MCF 10A (cell line): ENCODE measurements at regions not wholly inside any gene's neighbourhood (a gene's known extent, or its start where the extent isn't known, plus 50 kb on each side); places are given as distances from the start of the nearest gene placed in this dataset.

ENCODE experiments used
- BruUV-seq: library from RNA; stranded (reverse); fragments of 400-500 nt; replicated peaks from 2 replicates; lab custom pipeline; 2021; lab: Mats Ljungman, UMichigan
- CTCF ChIA-PET: fragments of 300-600 bp; sonication (Branson Sonifier 250); formaldehyde crosslinking; extraction: SDS; loops from one replicate; lab custom pipeline; 2021; ENCODE audit warnings: antibody characterized with exemption, inconsistent platforms; lab: Yijun Ruan, JAX
- POLR2A ChIA-PET: fragments of 300-600, 350-650 bp; sonication (Branson Sonifier 250); formaldehyde crosslinking; extraction: SDS; loops from one replicate; lab custom pipeline; 2020; ENCODE audit warnings: antibody characterized with exemption, inconsistent platforms; lab: Yijun Ruan, JAX
- DNase-seq: peaks from one replicate; pipeline ENCODE4 v3.0.0-alpha.2; 2018; ENCODE audit not compliant: unreplicated experiment
- H3K27ac Mint-ChIP-seq: one replicate; pipeline ENCODE4 v1.8.0; 2022; ENCODE audit warnings: mild to moderate bottlenecking, low read depth, mixed read lengths; ENCODE audit not compliant: unreplicated experiment
- H3K27me3 Mint-ChIP-seq: one replicate; pipeline ENCODE4 v1.8.0; 2022; ENCODE audit warnings: mixed read lengths; ENCODE audit not compliant: insufficient read depth, unreplicated experiment
- H3K36me3 Mint-ChIP-seq: one replicate; pipeline ENCODE4 v1.8.0; 2022; ENCODE audit warnings: mild to moderate bottlenecking, moderate library complexity, mixed read lengths; ENCODE audit not compliant: insufficient read depth, unreplicated experiment
- H3K4me1 Mint-ChIP-seq: one replicate; pipeline ENCODE4 v1.8.0; 2022; ENCODE audit warnings: mixed read lengths; ENCODE audit not compliant: insufficient read depth, unreplicated experiment
- H3K4me3 Mint-ChIP-seq: one replicate; pipeline ENCODE4 v1.8.0; 2022; ENCODE audit warnings: mild to moderate bottlenecking, moderate library complexity, mixed read lengths; ENCODE audit not compliant: unreplicated experiment
- H3K9me3 Mint-ChIP-seq: one replicate; pipeline ENCODE4 v1.8.0; 2022; ENCODE audit warnings: mixed read lengths; ENCODE audit not compliant: unreplicated experiment
- intact Hi-C: fragments of 100-400 bp; cut with micrococcal nuclease; formaldehyde crosslinking; loops from 2 replicates; pipeline ENCODE4 v1.14.1; 2022
- TF ChIP-seq, protein P1 (sequence below): fragments of 200-600 bp; IDR thresholded peaks from one replicate; pipeline ENCODE4 v1.8.0; 2022; ENCODE audit warnings: antibody characterized with exemption, mild to moderate bottlenecking; ENCODE audit not compliant: unreplicated experiment

DNA sequence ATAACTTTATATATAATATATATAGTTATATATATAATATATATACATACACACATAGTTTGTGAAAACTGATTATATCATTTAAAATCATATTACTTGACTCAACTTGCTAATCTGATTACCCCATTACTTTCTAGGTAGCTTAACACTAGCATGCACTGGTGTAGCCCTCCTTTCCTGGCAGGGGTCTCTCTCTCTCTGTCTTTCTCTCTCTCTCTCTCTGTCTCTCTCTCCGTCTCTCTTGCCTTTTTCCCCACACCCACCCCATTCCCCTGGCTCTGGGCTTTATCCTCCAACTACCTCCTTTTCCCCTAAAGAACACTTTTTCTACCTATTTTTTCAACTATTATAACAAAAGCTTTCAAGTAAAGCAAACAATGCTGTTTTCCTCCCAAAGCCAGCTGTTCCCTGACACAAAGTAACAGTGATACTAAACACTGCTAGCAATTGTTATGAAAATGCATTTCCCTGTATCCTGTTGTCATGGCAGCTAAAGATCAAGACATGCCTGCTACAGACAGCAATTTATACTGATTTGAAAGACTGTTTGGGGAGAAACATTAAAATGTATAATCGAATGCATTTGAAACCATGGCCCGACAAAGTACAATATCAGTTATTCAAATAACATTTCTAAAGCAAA, 89.4 kb downstream of the CHD9NB start:
- intact Hi-C loops = no loop called here
- ChIA-PET CTCF (interaction anchor here (0.6 to 1.0 kb wide), 3 partner anchors 58 to 744 kb away, joined by 3 read pairs; no protein-coding TSS in a partner anchor), POLR2A (no interaction called here)
- Mint-ChIP-seq H3K36me3 (peaks cover 6% of the 10 kb centered on the region), H3K4me1 (peaks cover 7% of the 10 kb centered on the region), H3K27me3 (no peaks in the 10 kb centered on the region), H3K4me3 (no peak overlapping the region), H3K9me3 (no peaks in the 10 kb centered on the region), H3K27ac (no peak overlapping the region)
- TF ChIP-seq, protein P1, sequence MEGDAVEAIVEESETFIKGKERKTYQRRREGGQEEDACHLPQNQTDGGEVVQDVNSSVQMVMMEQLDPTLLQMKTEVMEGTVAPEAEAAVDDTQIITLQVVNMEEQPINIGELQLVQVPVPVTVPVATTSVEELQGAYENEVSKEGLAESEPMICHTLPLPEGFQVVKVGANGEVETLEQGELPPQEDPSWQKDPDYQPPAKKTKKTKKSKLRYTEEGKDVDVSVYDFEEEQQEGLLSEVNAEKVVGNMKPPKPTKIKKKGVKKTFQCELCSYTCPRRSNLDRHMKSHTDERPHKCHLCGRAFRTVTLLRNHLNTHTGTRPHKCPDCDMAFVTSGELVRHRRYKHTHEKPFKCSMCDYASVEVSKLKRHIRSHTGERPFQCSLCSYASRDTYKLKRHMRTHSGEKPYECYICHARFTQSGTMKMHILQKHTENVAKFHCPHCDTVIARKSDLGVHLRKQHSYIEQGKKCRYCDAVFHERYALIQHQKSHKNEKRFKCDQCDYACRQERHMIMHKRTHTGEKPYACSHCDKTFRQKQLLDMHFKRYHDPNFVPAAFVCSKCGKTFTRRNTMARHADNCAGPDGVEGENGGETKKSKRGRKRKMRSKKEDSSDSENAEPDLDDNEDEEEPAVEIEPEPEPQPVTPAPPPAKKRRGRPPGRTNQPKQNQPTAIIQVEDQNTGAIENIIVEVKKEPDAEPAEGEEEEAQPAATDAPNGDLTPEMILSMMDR = no peak
- no peak for DNase-seq
- no TSS peak for BruUV-seq

DNA sequence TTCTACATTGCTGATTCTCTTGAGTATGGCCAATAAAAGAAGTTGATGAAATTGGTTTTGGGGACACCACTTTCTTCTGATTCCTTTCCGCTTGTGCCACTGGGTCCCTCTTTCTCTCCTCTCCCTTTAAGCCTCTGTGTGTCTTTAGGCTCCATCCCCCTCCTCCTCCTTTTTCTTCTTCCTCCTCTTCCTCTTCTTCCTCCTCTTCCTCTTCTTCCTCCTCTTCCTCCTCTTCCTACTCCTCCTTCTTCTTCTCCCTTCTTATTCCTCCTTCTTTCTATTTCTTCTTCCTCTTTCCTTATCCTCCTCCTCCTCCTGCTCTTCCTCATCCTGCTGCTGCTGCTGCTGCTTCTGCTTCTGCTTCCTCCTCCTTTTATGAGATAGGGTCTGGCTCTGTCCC, 93.7 kb downstream of the CHD9NB start:
- Mint-ChIP-seq H3K36me3 (peaks cover 6% of the 10 kb centered on the region), H3K27ac (no peak overlapping the region), H3K4me1 (peaks cover under 1% of the 10 kb centered on the region), H3K27me3 (no peaks in the 10 kb centered on the region), H3K9me3 (no peaks in the 10 kb centered on the region), H3K4me3 (no peak overlapping the region)
- POLR2A ChIA-PET = no interaction called here
- CTCF ChIA-PET = interaction anchor here (0.6 kb wide), 1 partner anchor 768 kb away, joined by 3 read pairs; no protein-coding TSS in a partner anchor
- BruUV-seq = no TSS peak
- TF ChIP-seq, protein P1 = no peak
- intact Hi-C loops = no loop called here
- DNase-seq = no peak

DNA sequence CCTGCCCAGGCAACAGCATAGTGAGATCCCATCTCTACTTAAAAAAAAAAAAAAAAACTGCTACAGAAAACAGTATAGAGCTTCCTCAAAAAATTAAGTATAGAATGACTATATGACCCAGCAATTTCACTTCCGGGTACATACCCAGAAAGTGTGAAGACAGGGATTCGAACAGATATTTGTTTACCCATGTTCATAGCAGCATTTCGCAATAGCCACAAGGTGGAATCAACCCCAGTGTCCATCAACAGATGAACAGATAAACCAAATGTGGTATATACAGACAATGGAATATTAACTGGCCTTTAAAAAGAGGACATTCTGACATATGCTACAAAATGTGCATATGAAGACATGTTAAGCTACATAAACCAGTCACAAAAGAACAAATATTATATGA, 95.5 kb downstream of the CHD9NB start:
- H3K36me3 Mint-ChIP-seq = peaks cover 6% of the 10 kb centered on the region
- H3K27ac Mint-ChIP-seq = no peak overlapping the region
- POLR2A ChIA-PET = no interaction called here
- TF ChIP-seq, protein P1 = no peak
- intact Hi-C loops = no loop called here
- CTCF ChIA-PET = interaction anchor here (0.6 to 1.6 kb wide), 2 partner anchors 62 to 65 kb away, joined by 3 to 6 read pairs; no protein-coding TSS in a partner anchor
- no peaks in the 10 kb centered on the region for H3K4me1 Mint-ChIP-seq
- peaks cover 14% of the 10 kb centered on the region for H3K27me3 Mint-ChIP-seq
- no peaks in the 10 kb centered on the region for H3K9me3 Mint-ChIP-seq
- no TSS peak for BruUV-seq
- DNase-seq = no peak
- no peak overlapping the region for H3K4me3 Mint-ChIP-seq

DNA sequence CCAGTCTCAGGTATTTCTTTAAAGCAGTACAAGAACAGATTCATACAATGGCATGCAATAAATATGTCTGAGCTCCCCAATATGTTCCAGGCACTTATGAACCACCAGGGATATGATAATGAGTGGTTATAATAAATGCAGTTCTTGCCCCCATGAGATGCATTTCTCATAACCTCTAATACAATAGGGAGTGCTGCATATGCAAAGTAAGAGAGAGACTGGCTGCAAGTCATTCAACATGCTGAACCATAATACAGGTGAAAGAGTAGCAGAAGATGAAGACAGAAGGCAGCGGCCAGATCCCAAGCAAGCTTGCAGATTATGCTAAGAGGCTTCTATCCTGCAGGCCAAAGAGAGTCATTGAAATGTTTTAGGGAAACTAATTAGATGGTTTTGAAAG, 96.7 kb downstream of the CHD9NB start:
- TF ChIP-seq, protein P1 = no peak
- ChIA-PET POLR2A (no interaction called here), CTCF (interaction anchor here (0.7 to 1.6 kb wide), 2 partner anchors 66 to 753 kb away, joined by 4 to 6 read pairs; no protein-coding TSS in a partner anchor)
- H3K27ac Mint-ChIP-seq = no peak overlapping the region
- no peaks in the 10 kb centered on the region for H3K36me3 Mint-ChIP-seq
- no peaks in the 10 kb centered on the region for H3K9me3 Mint-ChIP-seq
- no TSS peak for BruUV-seq
- intact Hi-C loops = no loop called here
- no peaks in the 10 kb centered on the region for H3K4me1 Mint-ChIP-seq
- H3K4me3 Mint-ChIP-seq = no peak overlapping the region
- DNase-seq = no peak
- peaks cover 19% of the 10 kb centered on the region for H3K27me3 Mint-ChIP-seq
